ENCODE measurements at regions not wholly inside any gene's neighbourhood (a gene's known extent, or its start where the extent isn't known, plus 50 kb on each side); places are given as distances from the start of the nearest gene placed in this dataset.

DNA sequence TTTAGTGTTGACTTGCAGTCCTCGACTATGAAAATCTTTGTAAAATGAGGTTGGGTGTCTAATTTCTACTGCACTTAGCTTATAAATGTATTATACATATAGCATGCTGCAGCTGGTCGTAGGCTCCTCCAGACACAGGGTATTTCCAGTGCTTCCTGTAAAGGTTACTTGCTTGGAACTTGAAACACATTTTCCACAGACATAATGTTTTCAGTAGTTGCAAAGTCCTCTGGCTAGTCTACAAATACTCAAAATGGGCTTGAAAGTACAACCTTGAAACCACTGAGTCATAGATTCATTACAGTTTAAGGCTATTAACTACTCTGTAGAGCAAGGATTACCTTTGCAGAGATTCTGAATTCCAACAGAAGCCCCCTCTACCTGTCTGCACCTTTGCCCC lies 464.1 kb downstream of the RAP2B start:
- intact Hi-C loops (cut with micrococcal nuclease): no loop called here
- H3K9me2 ChIP-seq (ENCODE audit: insufficient read depth): no peaks in the 10 kb centered on the region
- H3K9ac ChIP-seq (ENCODE audit: low read length): no peak overlapping the region
- no peaks in the 10 kb centered on the region for H3K9me3 ChIP-seq (ENCODE audit: control insufficient read depth in 1 of 2, insufficient read depth in 1 of 2, low read depth in 1 of 2, low read length in 2 of 2)
- ChIA-PET RAD21 (ENCODE audit: low non-redundant PET in 1 of 2, low total read pairs in 2 of 2, uncharacterized antibody in 2 of 2, unreplicated experiment in 2 of 2) (no interaction called here), CTCF (no interaction called here), POLR2A (no interaction called here)
- H3K27ac ChIP-seq (ENCODE audit: low read depth, low read length): no peak overlapping the region
- no peaks in the 10 kb centered on the region for H3K27me3 ChIP-seq (ENCODE audit: insufficient read depth, low read length)
- no peaks in the 10 kb centered on the region for H3K4me1 ChIP-seq (ENCODE audit: control insufficient read depth in 1 of 2, insufficient read depth in 2 of 2, low read length in 2 of 2)
- H3K4me2 ChIP-seq (ENCODE audit: low read length): no peak overlapping the region
- no peaks in the 10 kb centered on the region for H3K36me3 ChIP-seq (ENCODE audit: control insufficient read depth in 1 of 2, insufficient read depth in 2 of 2, low read length in 2 of 2)
- no peak overlapping the region for H2AFZ ChIP-seq (ENCODE audit: low read depth, low read length, poor library complexity, severe bottlenecking)
- ATAC-seq (no peak), DNase-seq (ENCODE audit: low read depth, low spot score) (no peak)
- BruUV-seq (replicated peaks): no TSS peak
- H4K20me1 ChIP-seq (ENCODE audit: insufficient read depth): no peaks in the 10 kb centered on the region
- H3K4me3 ChIP-seq (replicated peaks in 1 of 2; ENCODE audit: low read depth in 1 of 2, low read length in 2 of 2): no peak overlapping the region
- no peaks in the 10 kb centered on the region for H3K79me2 ChIP-seq (ENCODE audit: insufficient read depth, low read length)
- TF ChIP-seq CEBPB (IDR thresholded peaks at IDR 0.05; ENCODE audit: low read depth): no peak
- TF ChIP-seq ELF1 (IDR thresholded peaks at IDR 0.05; ENCODE audit: borderline replicate concordance, low read depth): no peak
- TF ChIP-seq POLR2AphosphoS5 (IDR thresholded peaks at IDR 0.05; ENCODE audit: low read depth, low read length): no peak
- TF ChIP-seq, protein P1, sequence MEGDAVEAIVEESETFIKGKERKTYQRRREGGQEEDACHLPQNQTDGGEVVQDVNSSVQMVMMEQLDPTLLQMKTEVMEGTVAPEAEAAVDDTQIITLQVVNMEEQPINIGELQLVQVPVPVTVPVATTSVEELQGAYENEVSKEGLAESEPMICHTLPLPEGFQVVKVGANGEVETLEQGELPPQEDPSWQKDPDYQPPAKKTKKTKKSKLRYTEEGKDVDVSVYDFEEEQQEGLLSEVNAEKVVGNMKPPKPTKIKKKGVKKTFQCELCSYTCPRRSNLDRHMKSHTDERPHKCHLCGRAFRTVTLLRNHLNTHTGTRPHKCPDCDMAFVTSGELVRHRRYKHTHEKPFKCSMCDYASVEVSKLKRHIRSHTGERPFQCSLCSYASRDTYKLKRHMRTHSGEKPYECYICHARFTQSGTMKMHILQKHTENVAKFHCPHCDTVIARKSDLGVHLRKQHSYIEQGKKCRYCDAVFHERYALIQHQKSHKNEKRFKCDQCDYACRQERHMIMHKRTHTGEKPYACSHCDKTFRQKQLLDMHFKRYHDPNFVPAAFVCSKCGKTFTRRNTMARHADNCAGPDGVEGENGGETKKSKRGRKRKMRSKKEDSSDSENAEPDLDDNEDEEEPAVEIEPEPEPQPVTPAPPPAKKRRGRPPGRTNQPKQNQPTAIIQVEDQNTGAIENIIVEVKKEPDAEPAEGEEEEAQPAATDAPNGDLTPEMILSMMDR (IDR thresholded peaks at IDR 0.05 in 2 of 3, conservative IDR thresholded peaks at IDR 0.05 in 1 of 3; ENCODE audit: borderline replicate concordance in 1 of 3, insufficient read depth in 1 of 3, low read depth in 2 of 3, low read length in 2 of 3): no peak
- TF ChIP-seq, protein P2, sequence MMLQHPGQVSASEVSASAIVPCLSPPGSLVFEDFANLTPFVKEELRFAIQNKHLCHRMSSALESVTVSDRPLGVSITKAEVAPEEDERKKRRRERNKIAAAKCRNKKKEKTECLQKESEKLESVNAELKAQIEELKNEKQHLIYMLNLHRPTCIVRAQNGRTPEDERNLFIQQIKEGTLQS (IDR thresholded peaks at IDR 0.05): no peak
- no peak for TF ChIP-seq SP1 (IDR thresholded peaks at IDR 0.05; ENCODE audit: low read depth)
- no peak for TF ChIP-seq YY1 (IDR thresholded peaks at IDR 0.05; ENCODE audit: extremely low read depth, insufficient replicate concordance, low read depth, low read length)
- TF ChIP-seq, protein P3, sequence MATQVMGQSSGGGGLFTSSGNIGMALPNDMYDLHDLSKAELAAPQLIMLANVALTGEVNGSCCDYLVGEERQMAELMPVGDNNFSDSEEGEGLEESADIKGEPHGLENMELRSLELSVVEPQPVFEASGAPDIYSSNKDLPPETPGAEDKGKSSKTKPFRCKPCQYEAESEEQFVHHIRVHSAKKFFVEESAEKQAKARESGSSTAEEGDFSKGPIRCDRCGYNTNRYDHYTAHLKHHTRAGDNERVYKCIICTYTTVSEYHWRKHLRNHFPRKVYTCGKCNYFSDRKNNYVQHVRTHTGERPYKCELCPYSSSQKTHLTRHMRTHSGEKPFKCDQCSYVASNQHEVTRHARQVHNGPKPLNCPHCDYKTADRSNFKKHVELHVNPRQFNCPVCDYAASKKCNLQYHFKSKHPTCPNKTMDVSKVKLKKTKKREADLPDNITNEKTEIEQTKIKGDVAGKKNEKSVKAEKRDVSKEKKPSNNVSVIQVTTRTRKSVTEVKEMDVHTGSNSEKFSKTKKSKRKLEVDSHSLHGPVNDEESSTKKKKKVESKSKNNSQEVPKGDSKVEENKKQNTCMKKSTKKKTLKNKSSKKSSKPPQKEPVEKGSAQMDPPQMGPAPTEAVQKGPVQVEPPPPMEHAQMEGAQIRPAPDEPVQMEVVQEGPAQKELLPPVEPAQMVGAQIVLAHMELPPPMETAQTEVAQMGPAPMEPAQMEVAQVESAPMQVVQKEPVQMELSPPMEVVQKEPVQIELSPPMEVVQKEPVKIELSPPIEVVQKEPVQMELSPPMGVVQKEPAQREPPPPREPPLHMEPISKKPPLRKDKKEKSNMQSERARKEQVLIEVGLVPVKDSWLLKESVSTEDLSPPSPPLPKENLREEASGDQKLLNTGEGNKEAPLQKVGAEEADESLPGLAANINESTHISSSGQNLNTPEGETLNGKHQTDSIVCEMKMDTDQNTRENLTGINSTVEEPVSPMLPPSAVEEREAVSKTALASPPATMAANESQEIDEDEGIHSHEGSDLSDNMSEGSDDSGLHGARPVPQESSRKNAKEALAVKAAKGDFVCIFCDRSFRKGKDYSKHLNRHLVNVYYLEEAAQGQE (IDR thresholded peaks at IDR 0.05; ENCODE audit: low read depth): no peak
- no peak for TF ChIP-seq JUND (IDR thresholded peaks at IDR 0.05)
- no peak for TF ChIP-seq CBX3 (IDR thresholded peaks at IDR 0.05; ENCODE audit: low read depth)
- TF ChIP-seq SIN3A (IDR thresholded peaks at IDR 0.05; ENCODE audit: low read depth): no peak
- TF ChIP-seq POLR2A (IDR thresholded peaks at IDR 0.05; ENCODE audit: borderline replicate concordance, extremely low read depth, insufficient read depth, insufficient read length): no peak
- TF ChIP-seq EZH2 (IDR thresholded peaks at IDR 0.05): no peak
- no peak for TF ChIP-seq FOSL1 (IDR thresholded peaks at IDR 0.05; ENCODE audit: low read depth)
- no peak for TF ChIP-seq ZFX (IDR thresholded peaks at IDR 0.05)
- no peak for TF ChIP-seq ZNF274 (IDR thresholded peaks at IDR 0.05; ENCODE audit: low read depth, low read length)
- TF ChIP-seq, protein P4, sequence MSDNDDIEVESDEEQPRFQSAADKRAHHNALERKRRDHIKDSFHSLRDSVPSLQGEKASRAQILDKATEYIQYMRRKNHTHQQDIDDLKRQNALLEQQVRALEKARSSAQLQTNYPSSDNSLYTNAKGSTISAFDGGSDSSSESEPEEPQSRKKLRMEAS (IDR thresholded peaks at IDR 0.05): no peak
- TF ChIP-seq, protein P5, sequence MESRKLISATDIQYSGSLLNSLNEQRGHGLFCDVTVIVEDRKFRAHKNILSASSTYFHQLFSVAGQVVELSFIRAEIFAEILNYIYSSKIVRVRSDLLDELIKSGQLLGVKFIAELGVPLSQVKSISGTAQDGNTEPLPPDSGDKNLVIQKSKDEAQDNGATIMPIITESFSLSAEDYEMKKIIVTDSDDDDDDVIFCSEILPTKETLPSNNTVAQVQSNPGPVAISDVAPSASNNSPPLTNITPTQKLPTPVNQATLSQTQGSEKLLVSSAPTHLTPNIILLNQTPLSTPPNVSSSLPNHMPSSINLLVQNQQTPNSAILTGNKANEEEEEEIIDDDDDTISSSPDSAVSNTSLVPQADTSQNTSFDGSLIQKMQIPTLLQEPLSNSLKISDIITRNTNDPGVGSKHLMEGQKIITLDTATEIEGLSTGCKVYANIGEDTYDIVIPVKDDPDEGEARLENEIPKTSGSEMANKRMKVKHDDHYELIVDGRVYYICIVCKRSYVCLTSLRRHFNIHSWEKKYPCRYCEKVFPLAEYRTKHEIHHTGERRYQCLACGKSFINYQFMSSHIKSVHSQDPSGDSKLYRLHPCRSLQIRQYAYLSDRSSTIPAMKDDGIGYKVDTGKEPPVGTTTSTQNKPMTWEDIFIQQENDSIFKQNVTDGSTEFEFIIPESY (IDR thresholded peaks at IDR 0.05; ENCODE audit: extremely low read depth, insufficient replicate concordance, low read length): no peak
- no peak for TF ChIP-seq SRF (IDR thresholded peaks at IDR 0.05; ENCODE audit: low read depth)

All from HCT116 (cell line).